22Rv1 (cell line): ENCODE measurements at regions not wholly inside any gene's neighbourhood (a gene's known extent, or its start where the extent isn't known, plus 50 kb on each side); places are given as distances from the start of the nearest gene placed in this dataset.

Experiments
- H3K27ac ChIP-seq: fragments of 450-650 bp; 2 replicates; pipeline ENCODE4 v1.5.1; 2017
- ZFX ChIP-seq: fragments of 450-650 bp; IDR thresholded peaks from 2 replicates; pipeline ENCODE4 v1.6.1; 2017; ENCODE audit warnings: antibody characterized with exemption, borderline replicate concordance
- TF ChIP-seq, protein P1 (sequence below): fragments of 450-650 bp; IDR thresholded peaks from 2 replicates; pipeline ENCODE4 v1.5.1; 2017; ENCODE audit warnings: mild to moderate bottlenecking

DNA sequence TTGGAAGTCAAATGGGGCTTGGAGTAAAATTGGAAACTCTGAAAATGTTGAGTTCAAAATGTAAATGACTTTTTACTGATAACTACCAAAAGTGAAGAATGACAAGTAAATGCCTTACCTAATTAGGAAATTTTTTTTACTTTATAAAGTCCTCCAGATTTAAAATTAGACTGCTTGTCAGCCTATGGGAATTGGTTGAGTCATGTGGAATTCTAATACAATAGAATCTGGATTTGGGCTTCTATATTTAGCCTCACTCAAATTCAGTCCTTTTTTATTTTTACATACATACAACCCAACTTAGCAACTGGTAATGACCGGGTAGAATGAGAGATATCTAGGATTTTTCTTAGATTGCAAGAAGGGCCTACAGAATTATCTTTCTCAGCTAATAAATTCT lies 158.9 kb upstream of the CADPS start:
- no peak for TF ChIP-seq ZFX
- TF ChIP-seq, protein P1, sequence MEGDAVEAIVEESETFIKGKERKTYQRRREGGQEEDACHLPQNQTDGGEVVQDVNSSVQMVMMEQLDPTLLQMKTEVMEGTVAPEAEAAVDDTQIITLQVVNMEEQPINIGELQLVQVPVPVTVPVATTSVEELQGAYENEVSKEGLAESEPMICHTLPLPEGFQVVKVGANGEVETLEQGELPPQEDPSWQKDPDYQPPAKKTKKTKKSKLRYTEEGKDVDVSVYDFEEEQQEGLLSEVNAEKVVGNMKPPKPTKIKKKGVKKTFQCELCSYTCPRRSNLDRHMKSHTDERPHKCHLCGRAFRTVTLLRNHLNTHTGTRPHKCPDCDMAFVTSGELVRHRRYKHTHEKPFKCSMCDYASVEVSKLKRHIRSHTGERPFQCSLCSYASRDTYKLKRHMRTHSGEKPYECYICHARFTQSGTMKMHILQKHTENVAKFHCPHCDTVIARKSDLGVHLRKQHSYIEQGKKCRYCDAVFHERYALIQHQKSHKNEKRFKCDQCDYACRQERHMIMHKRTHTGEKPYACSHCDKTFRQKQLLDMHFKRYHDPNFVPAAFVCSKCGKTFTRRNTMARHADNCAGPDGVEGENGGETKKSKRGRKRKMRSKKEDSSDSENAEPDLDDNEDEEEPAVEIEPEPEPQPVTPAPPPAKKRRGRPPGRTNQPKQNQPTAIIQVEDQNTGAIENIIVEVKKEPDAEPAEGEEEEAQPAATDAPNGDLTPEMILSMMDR = no peak
- no peak overlapping the region for H3K27ac ChIP-seq

DNA sequence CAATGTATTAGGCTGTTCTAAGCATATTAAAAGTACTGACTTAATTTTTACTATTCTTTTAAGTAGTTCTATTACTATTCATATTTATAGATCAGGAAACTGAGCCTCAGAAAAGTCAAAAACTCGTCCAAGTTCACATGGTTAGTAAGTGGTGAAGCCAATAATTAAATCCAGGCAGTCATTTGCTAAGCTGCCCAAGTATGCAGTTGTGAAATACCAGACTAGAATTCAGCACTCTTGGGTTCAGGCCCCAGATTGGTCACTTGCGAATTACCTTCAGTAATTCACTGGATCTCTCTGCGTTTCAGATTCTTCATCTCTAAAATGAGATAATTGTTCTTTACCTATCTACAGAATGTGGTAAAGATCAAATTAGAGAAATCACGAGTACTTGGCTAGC lies 161.9 kb upstream of the CADPS start:
- no peak overlapping the region for H3K27ac ChIP-seq
- TF ChIP-seq, protein P1 = no peak
- TF ChIP-seq ZFX = no peak

DNA sequence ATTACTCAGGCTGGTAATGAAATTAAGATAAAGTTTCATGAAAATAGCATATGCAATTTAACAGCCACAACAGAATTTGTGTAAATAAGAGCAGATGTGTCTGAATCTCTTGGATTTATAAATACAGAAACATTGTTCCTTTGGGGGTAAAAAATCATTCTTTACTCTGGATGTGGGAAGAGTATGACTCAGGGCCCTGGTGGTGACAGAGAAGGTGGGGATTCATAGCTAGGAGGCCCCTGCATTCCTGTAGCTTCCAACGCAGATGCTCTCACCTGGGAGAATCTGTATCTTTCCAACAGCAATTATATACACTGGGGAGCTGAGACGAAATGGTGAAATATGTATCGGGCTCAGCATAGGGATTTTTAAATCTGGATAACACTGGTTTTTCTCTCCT lies 167.6 kb upstream of the CADPS start:
- TF ChIP-seq ZFX = no peak
- TF ChIP-seq, protein P1 = no peak
- no peak overlapping the region for H3K27ac ChIP-seq

DNA sequence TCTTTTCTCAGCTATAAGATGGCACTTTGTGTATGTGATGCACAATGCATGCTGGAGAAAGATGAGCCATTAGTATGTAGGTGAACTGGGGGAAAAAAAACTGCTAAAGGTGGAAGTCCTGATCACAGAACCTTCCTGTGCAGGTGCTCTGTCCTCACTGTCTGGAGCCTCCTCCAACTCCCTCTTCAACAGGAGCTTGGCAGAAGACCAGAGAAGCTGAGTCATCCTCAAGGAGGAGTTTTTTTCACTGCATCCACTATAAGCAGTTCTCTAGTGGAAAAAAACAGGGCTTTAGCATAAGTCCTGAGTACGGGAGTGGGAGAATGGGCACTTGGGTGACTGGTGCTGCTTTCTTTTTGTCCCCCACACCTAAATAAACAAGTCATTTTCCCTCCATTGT lies 168.4 kb upstream of the CADPS start:
- no peak overlapping the region for H3K27ac ChIP-seq
- TF ChIP-seq, protein P1 = no peak
- TF ChIP-seq ZFX = no peak

DNA sequence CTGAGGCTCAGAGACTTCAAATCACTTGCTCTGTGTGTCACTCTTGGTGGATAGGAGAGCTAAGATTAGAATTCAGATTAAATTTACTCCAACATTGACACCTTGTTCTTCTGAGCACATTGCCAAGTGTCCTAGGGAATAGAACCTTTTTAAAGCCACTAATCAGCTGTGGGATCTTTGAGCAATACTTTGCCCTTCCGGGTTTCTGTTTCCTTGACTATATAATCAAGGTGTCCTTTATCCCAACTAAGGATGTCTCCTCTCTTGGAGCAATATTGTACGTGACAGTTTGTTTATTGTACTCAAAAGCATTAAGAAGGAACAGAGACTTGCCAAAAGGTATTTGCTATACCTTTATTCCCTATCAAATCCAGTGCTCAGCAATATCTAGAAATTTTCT lies 170.9 kb upstream of the CADPS start:
- H3K27ac ChIP-seq = no peak overlapping the region
- TF ChIP-seq, protein P1 = no peak
- TF ChIP-seq ZFX = no peak

DNA sequence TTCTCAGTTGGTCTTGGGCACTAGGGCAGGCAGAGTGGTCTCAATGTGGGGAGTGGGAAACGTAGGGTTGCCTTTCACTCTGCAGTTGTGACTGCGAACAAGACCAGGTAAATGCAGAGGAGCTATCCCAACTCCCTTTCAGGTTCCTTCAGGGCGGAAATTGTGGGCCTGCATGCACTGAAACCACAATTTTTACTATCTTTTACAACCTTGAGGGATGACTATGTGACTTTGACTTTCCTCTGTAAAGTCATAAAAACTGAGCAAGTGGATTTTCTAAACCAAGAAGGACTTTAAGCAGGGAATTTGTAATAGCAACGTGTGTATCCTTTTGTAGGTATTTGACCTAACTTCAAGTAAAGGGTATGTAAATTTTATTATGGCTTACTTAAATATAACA lies 171.4 kb upstream of the CADPS start:
- no peak overlapping the region for H3K27ac ChIP-seq
- no peak for TF ChIP-seq ZFX
- TF ChIP-seq, protein P1 = no peak

DNA sequence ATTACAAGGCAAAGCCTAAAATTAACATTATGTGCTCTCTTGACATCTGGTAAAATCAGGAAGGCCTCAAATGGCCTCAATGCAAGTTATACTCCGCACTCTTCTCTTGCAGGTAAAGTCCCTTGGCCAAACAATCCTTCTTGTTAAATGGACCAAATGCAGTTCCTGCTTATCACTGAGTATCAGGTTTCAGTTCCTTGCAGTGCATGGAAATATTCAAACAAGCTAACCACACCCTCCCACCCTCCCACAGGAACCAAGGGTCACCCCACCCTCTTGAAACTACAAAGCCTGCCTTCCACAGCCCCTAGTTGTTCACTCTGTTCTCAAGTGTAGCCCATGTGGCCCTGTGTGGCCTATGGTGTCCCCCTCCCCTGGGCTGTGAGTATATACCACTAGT lies 171.9 kb upstream of the CADPS start:
- no peak overlapping the region for H3K27ac ChIP-seq
- no peak for TF ChIP-seq ZFX
- TF ChIP-seq, protein P1 = no peak
